Keratinocyte (primary cell): ENCODE measurements at regions not wholly inside any gene's neighbourhood (a gene's known extent, or its start where the extent isn't known, plus 50 kb on each side); places are given as distances from the start of the nearest gene placed in this dataset.

Source experiments
- CTCF ChIP-seq, 3 experiments: IDR thresholded peaks in 1 of 3; conservative IDR thresholded peaks in 1 of 3; optimal IDR thresholded peaks in 1 of 3; 2 replicates in 2 of 3; 3 replicates in 1 of 3; pipeline versions ENCODE3 to v1.5.1; 2011; ENCODE audit warnings: low read length in 3 of 3, mild to moderate bottlenecking in 3 of 3, moderate library complexity in 2 of 3, control low read depth in 1 of 3, inconsistent platforms in 1 of 3; ENCODE audit not compliant: insufficient read depth in 2 of 3; ENCODE audit errors: extremely low read depth in 1 of 3
- EZH2 ChIP-seq: IDR thresholded peaks from one replicate; pipeline ENCODE4 v1.6.1; 2012; ENCODE audit warnings: inconsistent platforms, mild to moderate bottlenecking, low read length, moderate library complexity

DNA sequence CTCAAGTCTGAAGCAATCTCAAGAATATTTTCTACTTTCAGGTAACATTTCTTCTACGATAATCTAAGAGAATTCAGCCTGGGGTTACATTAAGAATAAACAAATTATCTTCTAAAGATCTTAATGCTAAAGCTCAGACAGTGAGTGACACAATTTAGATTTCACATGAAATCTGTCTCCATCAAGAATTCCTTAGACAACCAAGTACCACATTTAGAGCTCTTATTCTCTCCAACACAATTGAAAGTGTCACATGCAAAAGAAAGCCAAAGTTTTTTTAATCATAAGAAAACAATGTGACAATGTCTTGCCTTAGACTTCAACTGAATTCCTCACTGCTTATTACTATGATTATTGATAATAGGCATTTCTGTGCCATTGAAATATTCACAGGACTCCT, 60.7 kb upstream of the FAT3 start:
- no peak for TF ChIP-seq CTCF (optimal IDR thresholded peaks at IDR 0.05 in 1 of 3, IDR thresholded peaks at IDR 0.05 in 1 of 3, conservative IDR thresholded peaks at IDR 0.05 in 1 of 3; ENCODE audit: extremely low read depth in 1 of 3, insufficient read depth in 2 of 3, low read length in 3 of 3)
- TF ChIP-seq EZH2, result no peak
